DND-41 (cell line): ENCODE measurements at regions not wholly inside any gene's neighbourhood (a gene's known extent, or its start where the extent isn't known, plus 50 kb on each side); places are given as distances from the start of the nearest gene placed in this dataset.

Experiments
- ATAC-seq: fragments of 200-7000 bp; cut with Tn5 transposase; 3 replicates; pipeline ENCODE4 v1.9.1; 2021; ENCODE audit warnings: low read depth; ENCODE audit not compliant: insufficient read depth
- DNase-seq: peaks from one replicate; pipeline ENCODE4 v3.0.0-alpha.2; 2020
- H2AFZ ChIP-seq: 2 replicates; pipeline ENCODE4 v1.6.0; 2012; ENCODE audit warnings: low read depth, low read length
- H3K27ac ChIP-seq: 2 replicates; pipeline ENCODE4 v1.5.1; 2012; ENCODE audit warnings: low read length, inconsistent platforms
- H3K27me3 ChIP-seq: fragments of 200-600 bp; sonication (generic); 2 replicates; pipeline ENCODE4 v1.6.0; 2012; ENCODE audit warnings: low read length, mild to moderate bottlenecking, inconsistent platforms; ENCODE audit not compliant: insufficient read depth, poor library complexity
- H3K36me3 ChIP-seq: 2 replicates; pipeline ENCODE4 v1.5.1; 2012; ENCODE audit warnings: low read length, inconsistent platforms; ENCODE audit not compliant: insufficient read depth
- H3K4me1 ChIP-seq: 2 replicates; pipeline ENCODE4 v1.5.1; 2012; ENCODE audit warnings: mild to moderate bottlenecking, low read length; ENCODE audit not compliant: insufficient read depth
- H3K4me2 ChIP-seq: 2 replicates; pipeline ENCODE4 v1.6.0; 2012; ENCODE audit warnings: mild to moderate bottlenecking, moderate library complexity, low read length, inconsistent platforms; ENCODE audit not compliant: insufficient read depth
- H3K4me3 ChIP-seq, 2 experiments: fragments of 200-600 bp in 1 of 2; shearing (Covaris generic) in 1 of 2; 2 replicates each; pipeline ENCODE4 v1.5.1; 2012 to 2016; ENCODE audit warnings: inconsistent platforms in 2 of 2, low read length in 2 of 2, mild to moderate bottlenecking in 2 of 2, low read depth in 1 of 2, moderate library complexity in 1 of 2
- H3K79me2 ChIP-seq: 2 replicates; pipeline ENCODE4 v1.6.0; 2012; ENCODE audit warnings: low read length, inconsistent platforms; ENCODE audit not compliant: insufficient read depth
- H3K9ac ChIP-seq: 2 replicates; pipeline ENCODE4 v1.6.0; 2012; ENCODE audit warnings: low read depth, mild to moderate bottlenecking, inconsistent platforms, low read length, moderate library complexity
- H3K9me3 ChIP-seq: 2 replicates; pipeline ENCODE4 v1.5.1; 2012; ENCODE audit warnings: low read length, moderate library complexity, mild to moderate bottlenecking, inconsistent platforms; ENCODE audit not compliant: insufficient read depth, severe bottlenecking
- H4K20me1 ChIP-seq: 2 replicates; pipeline ENCODE4 v1.6.0; 2012; ENCODE audit warnings: low read length; ENCODE audit not compliant: insufficient read depth
- CTCF ChIP-seq: IDR thresholded peaks from 2 replicates; pipeline ENCODE4 v1.5.1; 2012; ENCODE audit warnings: borderline replicate concordance, low read length, moderate library complexity, mild to moderate bottlenecking; ENCODE audit not compliant: poor library complexity, severe bottlenecking; ENCODE audit errors: extremely low read depth
- EZH2 ChIP-seq: IDR thresholded peaks from 3 replicates; pipeline ENCODE4 v1.6.1; 2012; ENCODE audit warnings: borderline replicate concordance, low read depth, mild to moderate bottlenecking, moderate library complexity, low read length, inconsistent platforms; ENCODE audit not compliant: severe bottlenecking

- Histone ChIP-seq H2AFZ (peak overlapping the region; percentile 22; the same call in 1 of the 2 replicates), H4K20me1 (no peaks in the 10 kb centered on the region), H3K9me3 (peaks cover 12% of the 10 kb centered on the region), H3K27me3 (no peaks in the 10 kb centered on the region), H3K79me2 (no peaks in the 10 kb centered on the region), H3K4me3 (no peak overlapping the region), H3K36me3 (no peaks in the 10 kb centered on the region), H3K4me1 (peaks cover 13% of the 10 kb centered on the region; the same call in 1 of the 2 replicates), H3K27ac (no peak overlapping the region), H3K9ac (no peak overlapping the region), H3K4me2 (no peak overlapping the region)
- ATAC-seq (no peak), DNase-seq (no peak)
- TF ChIP-seq EZH2 (no peak), CTCF (no peak)
These were observed 133.6 kb upstream of the XPO1 start for GRCh38 chr2:61671561-61672315.

- H3K9ac ChIP-seq: peak overlapping the region; percentile 10; the same call in 1 of the 2 replicates
- TF ChIP-seq CTCF (no peak), EZH2 (no peak)
- peaks cover 13% of the 10 kb centered on the region; the same call in 1 of the 2 replicates for H3K4me1 ChIP-seq
- DNase-seq (no peak), ATAC-seq (peak; percentile 76)
- peak overlapping the region; percentile 49 for H3K4me2 ChIP-seq
- H3K36me3 ChIP-seq: no peaks in the 10 kb centered on the region
- no peaks in the 10 kb centered on the region for H4K20me1 ChIP-seq
- peaks cover 12% of the 10 kb centered on the region for H3K9me3 ChIP-seq
- H3K4me3 ChIP-seq: peak overlapping the region in 1 of 2 experiments; percentile 1; a peak in 1 of 4 replicates
- 0 out of 2 replicates have a peak overlapping the region, but pooled peaks have one; percentile 3 for H3K27ac ChIP-seq
- no peaks in the 10 kb centered on the region for H3K79me2 ChIP-seq
- no peaks in the 10 kb centered on the region for H3K27me3 ChIP-seq
- peak overlapping the region; percentile 46 for H2AFZ ChIP-seq
These were observed 132.7 kb upstream of the XPO1 start for GRCh38 chr2:61670591-61671501.

- no peak overlapping the region for H3K9ac ChIP-seq
- no peaks in the 10 kb centered on the region for H3K27me3 ChIP-seq
- H2AFZ ChIP-seq: no peak overlapping the region
- DNase-seq (no peak), ATAC-seq (no peak)
- no peaks in the 10 kb centered on the region for H4K20me1 ChIP-seq
- no peak overlapping the region for H3K4me3 ChIP-seq
- H3K79me2 ChIP-seq: no peaks in the 10 kb centered on the region
- TF ChIP-seq EZH2: no peak
- no peak for TF ChIP-seq CTCF
- no peak overlapping the region for H3K4me2 ChIP-seq
- no peak overlapping the region for H3K27ac ChIP-seq
- H3K4me1 ChIP-seq: no peaks in the 10 kb centered on the region
- H3K36me3 ChIP-seq: no peaks in the 10 kb centered on the region
- no peaks in the 10 kb centered on the region for H3K9me3 ChIP-seq
These were observed 126.0 kb upstream of the XPO1 start for GRCh38 chr2:61664190-61664589.
